GM12874 (cell line): ENCODE measurements at regions not wholly inside any gene's neighbourhood (a gene's known extent, or its start where the extent isn't known, plus 50 kb on each side); places are given as distances from the start of the nearest gene placed in this dataset.

ENCODE experiments used
- CTCF ChIP-seq: IDR thresholded peaks from 2 replicates; pipeline ENCODE4 v1.5.1; 2011; ENCODE audit warnings: low read depth, mild to moderate bottlenecking, control low read depth, low read length, moderate library complexity; ENCODE audit not compliant: insufficient read depth

GRCh38 chr2:157196956-157197355, 60.5 kb upstream of the GALNT5 start:
- TF ChIP-seq CTCF: no peak

- no peak for TF ChIP-seq CTCF
Observed at GRCh38 chr2:157197848-157198247, 59.7 kb upstream of the GALNT5 start.

- no peak for TF ChIP-seq CTCF
Observed at GRCh38 chr2:157203651-157204050, 53.9 kb upstream of the GALNT5 start.

- no peak for TF ChIP-seq CTCF
Observed at GRCh38 chr2:157204401-157204800, 53.1 kb upstream of the GALNT5 start.

GRCh38 chr2:157206916-157207315, 50.6 kb upstream of the GALNT5 start:
- TF ChIP-seq CTCF: no peak
